ENCODE measurements at regions not wholly inside any gene's neighbourhood (a gene's known extent, or its start where the extent isn't known, plus 50 kb on each side); places are given as distances from the start of the nearest gene placed in this dataset.

GRCh38 chr7:19390795-19391194 is 245.6 kb upstream of the FERD3L start:
- H3K4me2 ChIP-seq (ENCODE audit: low read length) = no peak overlapping the region
- H3K27ac ChIP-seq (ENCODE audit: low read depth, low read length) = no peak overlapping the region
- no peaks in the 10 kb centered on the region for H3K4me1 ChIP-seq (ENCODE audit: control insufficient read depth, low read length)
- no peaks in the 10 kb centered on the region for H3K79me2 ChIP-seq (ENCODE audit: control insufficient read depth, low read length)
- H3K36me3 ChIP-seq (ENCODE audit: control insufficient read depth, low read length) = no peaks in the 10 kb centered on the region
- H3K9me2 ChIP-seq (replicated peaks; ENCODE audit: control insufficient read depth, low read length) = no peaks in the 10 kb centered on the region
- no peaks in the 10 kb centered on the region for H3F3A ChIP-seq (ENCODE audit: control insufficient read depth, insufficient read depth)
- TF ChIP-seq EZH2phosphoT487 (IDR thresholded peaks at IDR 0.05; ENCODE audit: borderline replicate concordance, low read length) = no peak
- H3K9me3 ChIP-seq (ENCODE audit: control insufficient read depth, insufficient read depth, low read length) = no peaks in the 10 kb centered on the region
- H3K27me3 ChIP-seq (ENCODE audit: control insufficient read depth, low read length) = no peaks in the 10 kb centered on the region
- no peak overlapping the region for H3K4me3 ChIP-seq (ENCODE audit: low read length)
- no peaks in the 10 kb centered on the region for H4K20me1 ChIP-seq (ENCODE audit: control insufficient read depth, insufficient read depth, low read depth, low read length)

GRCh38 chr7:19381321-19381720 is 236.1 kb upstream of the FERD3L start:
- no peaks in the 10 kb centered on the region for H3K27me3 ChIP-seq (ENCODE audit: control insufficient read depth, low read length)
- TF ChIP-seq CTCF (IDR thresholded peaks at IDR 0.05; ENCODE audit: low read depth, low read length, poor library complexity, severe bottlenecking) (no peak), EZH2phosphoT487 (IDR thresholded peaks at IDR 0.05; ENCODE audit: borderline replicate concordance, low read length) (no peak)
- H3K27ac ChIP-seq (ENCODE audit: low read depth, low read length) = no peak overlapping the region
- no peaks in the 10 kb centered on the region for H3K4me1 ChIP-seq (ENCODE audit: control insufficient read depth, low read length)
- no peak overlapping the region for H3K4me3 ChIP-seq (ENCODE audit: low read length)
- H3K4me2 ChIP-seq (ENCODE audit: low read length) = no peak overlapping the region
- no peaks in the 10 kb centered on the region for H3K36me3 ChIP-seq (ENCODE audit: control insufficient read depth, low read length)
- no peaks in the 10 kb centered on the region for H3F3A ChIP-seq (ENCODE audit: control insufficient read depth, insufficient read depth)
- no peaks in the 10 kb centered on the region for H3K9me2 ChIP-seq (replicated peaks; ENCODE audit: control insufficient read depth, low read length)
- no peaks in the 10 kb centered on the region for H3K9me3 ChIP-seq (ENCODE audit: control insufficient read depth, insufficient read depth, low read length)
- no peaks in the 10 kb centered on the region for H3K79me2 ChIP-seq (ENCODE audit: control insufficient read depth, low read length)
- H4K20me1 ChIP-seq (ENCODE audit: control insufficient read depth, insufficient read depth, low read depth, low read length) = no peaks in the 10 kb centered on the region

- H3K4me1 ChIP-seq (ENCODE audit: control insufficient read depth, low read length) = no peaks in the 10 kb centered on the region
- H3K27ac ChIP-seq (ENCODE audit: low read depth, low read length) = no peak overlapping the region
- TF ChIP-seq EZH2phosphoT487 (IDR thresholded peaks at IDR 0.05; ENCODE audit: borderline replicate concordance, low read length) (no peak), CTCF (IDR thresholded peaks at IDR 0.05; ENCODE audit: low read depth, low read length, poor library complexity, severe bottlenecking) (no peak)
- H3K36me3 ChIP-seq (ENCODE audit: control insufficient read depth, low read length) = no peaks in the 10 kb centered on the region
- no peaks in the 10 kb centered on the region for H3F3A ChIP-seq (ENCODE audit: control insufficient read depth, insufficient read depth)
- no peaks in the 10 kb centered on the region for H3K27me3 ChIP-seq (ENCODE audit: control insufficient read depth, low read length)
- no peaks in the 10 kb centered on the region for H3K79me2 ChIP-seq (ENCODE audit: control insufficient read depth, low read length)
- H3K9me3 ChIP-seq (ENCODE audit: control insufficient read depth, insufficient read depth, low read length) = no peaks in the 10 kb centered on the region
- no peaks in the 10 kb centered on the region for H4K20me1 ChIP-seq (ENCODE audit: control insufficient read depth, insufficient read depth, low read depth, low read length)
- no peak overlapping the region for H3K4me2 ChIP-seq (ENCODE audit: low read length)
- no peak overlapping the region for H3K4me3 ChIP-seq (ENCODE audit: low read length)
- H3K9me2 ChIP-seq (replicated peaks; ENCODE audit: control insufficient read depth, low read length) = no peaks in the 10 kb centered on the region
Measured at GRCh38 chr7:19378345-19378714, 233.1 kb upstream of the FERD3L start.

GRCh38 chr7:19377611-19378344 is 232.6 kb upstream of the FERD3L start:
- Histone ChIP-seq H3K4me1 (ENCODE audit: control insufficient read depth, low read length) (no peaks in the 10 kb centered on the region), H3K79me2 (ENCODE audit: control insufficient read depth, low read length) (no peaks in the 10 kb centered on the region), H4K20me1 (ENCODE audit: control insufficient read depth, insufficient read depth, low read depth, low read length) (no peaks in the 10 kb centered on the region), H3K9me3 (ENCODE audit: control insufficient read depth, insufficient read depth, low read length) (no peaks in the 10 kb centered on the region), H3K9me2 (replicated peaks; ENCODE audit: control insufficient read depth, low read length) (no peaks in the 10 kb centered on the region), H3K4me3 (ENCODE audit: low read length) (no peak overlapping the region), H3K4me2 (ENCODE audit: low read length) (no peak overlapping the region), H3K27me3 (ENCODE audit: control insufficient read depth, low read length) (no peaks in the 10 kb centered on the region), H3F3A (ENCODE audit: control insufficient read depth, insufficient read depth) (no peaks in the 10 kb centered on the region), H3K36me3 (ENCODE audit: control insufficient read depth, low read length) (no peaks in the 10 kb centered on the region), H3K27ac (ENCODE audit: low read depth, low read length) (no peak overlapping the region)
- no peak for TF ChIP-seq CTCF (IDR thresholded peaks at IDR 0.05; ENCODE audit: low read depth, low read length, poor library complexity, severe bottlenecking)
- TF ChIP-seq EZH2phosphoT487 (IDR thresholded peaks at IDR 0.05; ENCODE audit: borderline replicate concordance, low read length) = no peak

Measured in DOHH2 (cell line).